GM12878 (cell line): ENCODE measurements at regions not wholly inside any gene's neighbourhood (a gene's known extent, or its start where the extent isn't known, plus 50 kb on each side); places are given as distances from the start of the nearest gene placed in this dataset.

Source experiments
- ATF3 ChIP-seq: IDR thresholded peaks from 2 replicates; pipeline ENCODE4 v1.6.1; 2011; ENCODE audit warnings: low read depth, mild to moderate bottlenecking, low read length, moderate library complexity, borderline replicate concordance; ENCODE audit errors: extremely low read depth
- BRCA1 ChIP-seq: IDR thresholded peaks from 2 replicates; pipeline ENCODE4 v1.6.1; 2011; ENCODE audit warnings: low read depth, low read length, improper control_type of control experiment
- CTCF ChIP-seq, 3 experiments: IDR thresholded peaks in 2 of 3; conservative IDR thresholded peaks in 1 of 3; 2 replicates each; pipeline ENCODE4 v1.5.1; 2011; ENCODE audit warnings: low read depth in 3 of 3, low read length in 3 of 3, mild to moderate bottlenecking in 3 of 3, control low read depth in 2 of 3, moderate library complexity in 2 of 3, inconsistent platforms in 1 of 3, mixed read lengths in 1 of 3; ENCODE audit not compliant: control insufficient read depth in 2 of 3, insufficient read depth in 1 of 3; ENCODE audit errors: extremely low read depth in 1 of 3
- EZH2 ChIP-seq: IDR thresholded peaks from 2 replicates; pipeline ENCODE4 v1.6.1; 2012; ENCODE audit warnings: low read depth, mild to moderate bottlenecking, control low read depth, inconsistent platforms, low read length, borderline replicate concordance; ENCODE audit not compliant: control insufficient read depth
- MEF2A ChIP-seq: IDR thresholded peaks from 2 replicates; pipeline ENCODE4 v1.6.1; 2011; ENCODE audit warnings: low read depth, mild to moderate bottlenecking, low read length, moderate library complexity; ENCODE audit not compliant: insufficient read depth
- POLR2A ChIP-seq: IDR thresholded peaks from 2 replicates; pipeline ENCODE4 v1.6.1; 2011; ENCODE audit warnings: low read depth, mild to moderate bottlenecking, low read length
- RCOR1 ChIP-seq: conservative IDR thresholded peaks from 2 replicates; pipeline ENCODE4 v1.6.1; 2012; ENCODE audit warnings: low read depth, low read length, improper control_type of control experiment
- SMAD1 ChIP-seq: fragments of 450-650 bp; IDR thresholded peaks from 2 replicates; pipeline ENCODE4 v1.6.1; 2018; ENCODE audit warnings: mild to moderate bottlenecking, low read depth; ENCODE audit not compliant: partially characterized antibody

- no peak for TF ChIP-seq POLR2A
- no peak for TF ChIP-seq MEF2A
- TF ChIP-seq ATF3, result no peak
- no peak for TF ChIP-seq BRCA1
- no peak for TF ChIP-seq CTCF (IDR thresholded peaks at IDR 0.05 in 2 of 3, conservative IDR thresholded peaks at IDR 0.05 in 1 of 3; ENCODE audit: control insufficient read depth in 2 of 3, extremely low read depth in 1 of 3, insufficient read depth in 1 of 3, low read depth in 3 of 3, low read length in 3 of 3)
- no peak for TF ChIP-seq SMAD1
- TF ChIP-seq RCOR1, result no peak
- no peak for TF ChIP-seq EZH2
These were observed 787.2 kb downstream of the PLCL1 start for GRCh38 chr2:198591586-198591985.
